HCT116 (cell line): ENCODE measurements at regions not wholly inside any gene's neighbourhood (a gene's known extent, or its start where the extent isn't known, plus 50 kb on each side); places are given as distances from the start of the nearest gene placed in this dataset.

Experiments used
- ATAC-seq: fragments of 200-7000 bp; cut with Tn5 transposase; 2 replicates; pipeline ENCODE4 v1.9.1; 2020; ENCODE audit warnings: mild to moderate bottlenecking, moderate library complexity
- BruUV-seq: library from RNA; stranded (reverse); fragments of 400-500 nt; replicated peaks from 2 replicates; lab custom pipeline; 2021; lab: Mats Ljungman, UMichigan
- CTCF ChIA-PET: fragments of 300-600 bp; sonication (Branson Sonifier 250); formaldehyde crosslinking; loops from one replicate; lab custom pipeline; 2021; ENCODE audit warnings: antibody characterized with exemption; lab: Charles Lee
- POLR2A ChIA-PET: fragments of 300-600, 350-600 bp; sonication (Branson Sonifier 250); formaldehyde crosslinking; loops from one replicate; lab custom pipeline; 2021; ENCODE audit warnings: antibody characterized with exemption; lab: Charles Lee
- RAD21 ChIA-PET, 2 experiments: fragments of 300-600 bp; sonication (Branson Sonifier 250); formaldehyde crosslinking; loops; one replicate each; lab custom pipeline; 2023; ENCODE audit warnings: low total read pairs in 2 of 2; ENCODE audit not compliant: uncharacterized antibody in 2 of 2, unreplicated experiment in 2 of 2, low non-redundant PET in 1 of 2; lab: Charles Lee
- DNase-seq: peaks from one replicate; pipeline ENCODE4 v3.0.0-alpha.2; 2010; ENCODE audit warnings: low read depth, low spot score
- H2AFZ ChIP-seq: fragments of 200-600 bp; shearing (Covaris generic), sonication (generic); 2 replicates; pipeline ENCODE4 v1.6.1; 2017; ENCODE audit warnings: low read depth, mixed run types, mixed read lengths, antibody characterized with exemption, low read length; ENCODE audit not compliant: poor library complexity, severe bottlenecking
- H3K27ac ChIP-seq: 2 replicates; pipeline ENCODE4 v1.5.1; 2012; ENCODE audit warnings: low read depth, low read length
- H3K27me3 ChIP-seq: fragments of 200-600 bp; sonication (generic); 2 replicates; pipeline ENCODE4 v1.6.1; 2016; ENCODE audit warnings: mixed run types, low read length, mixed read lengths; ENCODE audit not compliant: insufficient read depth
- H3K36me3 ChIP-seq, 2 experiments: fragments of 200-500 bp in 1 of 2; fragments of 200-600 bp in 1 of 2; sonication (Bioruptor generic) in 1 of 2; sonication (generic) in 1 of 2; 2 replicates each; pipeline versions ENCODE4 v1.5.1 to v1.6.1; 2014 to 2016; ENCODE audit warnings: low read length in 2 of 2, inconsistent platforms in 1 of 2, mixed read lengths in 1 of 2, mixed run types in 1 of 2; ENCODE audit not compliant: insufficient read depth in 2 of 2, control insufficient read depth in 1 of 2
- H3K4me1 ChIP-seq, 2 experiments: fragments of 200-600 bp in 1 of 2; sonication (generic) in 1 of 2; 2 replicates each; pipeline versions ENCODE4 v1.5.1 to v1.6.1; 2012 to 2017; ENCODE audit warnings: low read length in 2 of 2, inconsistent platforms in 1 of 2, mild to moderate bottlenecking in 1 of 2, mixed read lengths in 1 of 2, mixed run types in 1 of 2, moderate library complexity in 1 of 2; ENCODE audit not compliant: insufficient read depth in 2 of 2, control insufficient read depth in 1 of 2
- H3K4me2 ChIP-seq: fragments of 200-600 bp; sonication (generic); 2 replicates; pipeline ENCODE4 v1.6.1; 2017; ENCODE audit warnings: mixed run types, low read length, mixed read lengths
- H3K4me3 ChIP-seq, 2 experiments: fragments of 200-600 bp in 1 of 2; sonication (generic) in 1 of 2; replicated peaks in 1 of 2; 2 replicates each; pipeline ENCODE4 v1.5.1; 2011 to 2016; ENCODE audit warnings: low read length in 2 of 2, control low read depth in 1 of 2, low read depth in 1 of 2, mild to moderate bottlenecking in 1 of 2, mixed read lengths in 1 of 2, mixed run types in 1 of 2
- H3K79me2 ChIP-seq: fragments of 200-600 bp; sonication (generic); 2 replicates; pipeline ENCODE4 v1.6.1; 2017; ENCODE audit warnings: mild to moderate bottlenecking, mixed run types, low read length, moderate library complexity, mixed read lengths; ENCODE audit not compliant: insufficient read depth
- H3K9ac ChIP-seq: fragments of 200-600 bp; sonication (generic); 2 replicates; pipeline ENCODE4 v1.6.1; 2016; ENCODE audit warnings: low read length, mixed read lengths
- H3K9me2 ChIP-seq: fragments of 200-600 bp; sonication (generic), shearing (Covaris generic); 2 replicates; pipeline ENCODE4 v1.6.1; 2017; ENCODE audit warnings: mixed run types, mild to moderate bottlenecking, moderate library complexity; ENCODE audit not compliant: insufficient read depth
- H3K9me3 ChIP-seq, 2 experiments: fragments of 200-500 bp in 1 of 2; fragments of 200-600 bp in 1 of 2; sonication (Bioruptor generic) in 1 of 2; sonication (generic) in 1 of 2; 2 replicates each; pipeline ENCODE4 v1.6.1; 2014 to 2017; ENCODE audit warnings: low read length in 2 of 2, mixed read lengths in 2 of 2, inconsistent platforms in 1 of 2, low read depth in 1 of 2, mild to moderate bottlenecking in 1 of 2, mixed run types in 1 of 2, moderate library complexity in 1 of 2; ENCODE audit not compliant: control insufficient read depth in 1 of 2, insufficient read depth in 1 of 2
- H4K20me1 ChIP-seq: fragments of 200-600 bp; sonication (generic), shearing (Covaris generic); 2 replicates; pipeline ENCODE4 v1.6.1; 2017; ENCODE audit warnings: mixed run types, mild to moderate bottlenecking, moderate library complexity; ENCODE audit not compliant: insufficient read depth
- CBX3 ChIP-seq: IDR thresholded peaks from 2 replicates; pipeline ENCODE4 v1.6.1; 2012; ENCODE audit warnings: low read depth
- EGR1 ChIP-seq: IDR thresholded peaks from 2 replicates; pipeline ENCODE4 v1.6.1; 2012; ENCODE audit warnings: low read depth
- ELF1 ChIP-seq: IDR thresholded peaks from 2 replicates; pipeline ENCODE4 v1.6.1; 2012; ENCODE audit warnings: low read depth, borderline replicate concordance
- EZH2phosphoT487 ChIP-seq: fragments of 200-600 bp; IDR thresholded peaks from 2 replicates; pipeline ENCODE4 v1.6.1; 2018; ENCODE audit warnings: antibody characterized with exemption, borderline replicate concordance
- FOSL1 ChIP-seq: IDR thresholded peaks from 2 replicates; pipeline ENCODE4 v1.6.1; 2012; ENCODE audit warnings: low read depth
- POLR2A ChIP-seq: IDR thresholded peaks from 2 replicates; pipeline ENCODE4 v1.7.0; 2011; ENCODE audit warnings: borderline replicate concordance; ENCODE audit not compliant: insufficient read depth, insufficient read length; ENCODE audit errors: extremely low read depth
- RAD21 ChIP-seq: IDR thresholded peaks from 2 replicates; pipeline ENCODE4 v1.6.1; 2012; ENCODE audit warnings: low read depth, mild to moderate bottlenecking
- SP1 ChIP-seq: IDR thresholded peaks from 2 replicates; pipeline ENCODE4 v1.6.1; 2012; ENCODE audit warnings: low read depth
- SRF ChIP-seq: IDR thresholded peaks from 2 replicates; pipeline ENCODE4 v1.6.1; 2012; ENCODE audit warnings: low read depth
- TCF7L2 ChIP-seq: IDR thresholded peaks from 2 replicates; pipeline ENCODE4 v1.7.0; 2011; ENCODE audit warnings: borderline replicate concordance, inconsistent platforms; ENCODE audit not compliant: insufficient read depth, insufficient read length; ENCODE audit errors: extremely low read depth
- YY1 ChIP-seq: IDR thresholded peaks from 2 replicates; pipeline ENCODE4 v1.6.1; 2011; ENCODE audit warnings: low read length, low read depth, moderate library complexity, mild to moderate bottlenecking; ENCODE audit not compliant: insufficient replicate concordance; ENCODE audit errors: extremely low read depth
- ZFX ChIP-seq: fragments of 450-650 bp; IDR thresholded peaks from 2 replicates; pipeline ENCODE4 v1.6.1; 2017
- ZNF274 ChIP-seq: fragments of 200-500 bp; sonication (Bioruptor generic); IDR thresholded peaks from 2 replicates; pipeline ENCODE4 v1.6.1; 2014; ENCODE audit warnings: mild to moderate bottlenecking, low read depth, low read length, inconsistent platforms
- intact Hi-C: fragments of 100-400 bp; cut with micrococcal nuclease; formaldehyde crosslinking; loops from 2 replicates; pipeline ENCODE4 v1.10.0; 2022
- TF ChIP-seq, protein P1 (sequence below), 3 experiments: fragments of 200-600 bp in 1 of 3; sonication (generic) in 1 of 3; IDR thresholded peaks in 2 of 3; conservative IDR thresholded peaks in 1 of 3; 2 replicates each; pipeline ENCODE4 v1.5.1; 2012 to 2017; ENCODE audit warnings: low read depth in 2 of 3, low read length in 2 of 3, antibody characterized with exemption in 1 of 3, borderline replicate concordance in 1 of 3, control low read depth in 1 of 3, mild to moderate bottlenecking in 1 of 3, mixed read lengths in 1 of 3, mixed run types in 1 of 3, moderate library complexity in 1 of 3; ENCODE audit not compliant: insufficient read depth in 1 of 3
- TF ChIP-seq, protein P2 (sequence below): IDR thresholded peaks from 2 replicates; pipeline ENCODE4 v1.6.1; 2012
- TF ChIP-seq, protein P3 (sequence below): IDR thresholded peaks from 2 replicates; pipeline ENCODE4 v1.6.1; 2012
- TF ChIP-seq, protein P4 (sequence below): IDR thresholded peaks from 2 replicates; pipeline ENCODE4 v1.6.1; 2012; ENCODE audit warnings: low read depth
- TF ChIP-seq, protein P5 (sequence below): IDR thresholded peaks from 2 replicates; pipeline ENCODE4 v1.6.1; 2011; ENCODE audit warnings: mild to moderate bottlenecking, low read length, moderate library complexity; ENCODE audit not compliant: insufficient replicate concordance; ENCODE audit errors: extremely low read depth

DNA sequence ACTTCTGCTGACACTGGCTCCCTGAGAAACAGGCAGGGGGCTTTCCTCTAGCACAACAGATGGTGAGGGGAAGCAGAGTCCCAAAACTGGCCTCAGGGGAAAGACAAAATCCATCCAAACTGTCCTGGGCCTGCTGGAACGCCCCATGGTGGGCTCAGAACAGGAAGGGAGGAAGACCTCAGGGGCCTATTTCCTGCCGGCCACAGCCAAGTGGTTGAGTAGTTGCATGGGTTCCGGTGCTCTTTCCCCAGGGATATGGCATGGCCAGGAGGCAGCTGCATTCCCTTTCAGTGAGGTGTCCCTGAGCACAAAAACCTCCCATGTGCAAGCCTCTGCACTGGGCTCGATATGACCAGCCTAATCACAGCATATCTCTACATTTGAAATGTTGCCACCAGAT, 303.0 kb upstream of the IRX5 start:
- Histone ChIP-seq H3K36me3 (no peaks in the 10 kb centered on the region), H3K4me1 (no peaks in the 10 kb centered on the region), H3K4me3 (no peak overlapping the region), H2AFZ (no peak overlapping the region), H3K9me3 (no peaks in the 10 kb centered on the region), H3K79me2 (no peaks in the 10 kb centered on the region), H3K27ac (no peak overlapping the region), H3K9ac (no peak overlapping the region), H3K9me2 (no peaks in the 10 kb centered on the region), H3K27me3 (no peaks in the 10 kb centered on the region), H3K4me2 (no peak overlapping the region), H4K20me1 (no peaks in the 10 kb centered on the region)
- ChIA-PET RAD21 (no interaction called here), CTCF (no interaction called here), POLR2A (no interaction called here)
- ATAC-seq, result no peak
- TF ChIP-seq, protein P1, sequence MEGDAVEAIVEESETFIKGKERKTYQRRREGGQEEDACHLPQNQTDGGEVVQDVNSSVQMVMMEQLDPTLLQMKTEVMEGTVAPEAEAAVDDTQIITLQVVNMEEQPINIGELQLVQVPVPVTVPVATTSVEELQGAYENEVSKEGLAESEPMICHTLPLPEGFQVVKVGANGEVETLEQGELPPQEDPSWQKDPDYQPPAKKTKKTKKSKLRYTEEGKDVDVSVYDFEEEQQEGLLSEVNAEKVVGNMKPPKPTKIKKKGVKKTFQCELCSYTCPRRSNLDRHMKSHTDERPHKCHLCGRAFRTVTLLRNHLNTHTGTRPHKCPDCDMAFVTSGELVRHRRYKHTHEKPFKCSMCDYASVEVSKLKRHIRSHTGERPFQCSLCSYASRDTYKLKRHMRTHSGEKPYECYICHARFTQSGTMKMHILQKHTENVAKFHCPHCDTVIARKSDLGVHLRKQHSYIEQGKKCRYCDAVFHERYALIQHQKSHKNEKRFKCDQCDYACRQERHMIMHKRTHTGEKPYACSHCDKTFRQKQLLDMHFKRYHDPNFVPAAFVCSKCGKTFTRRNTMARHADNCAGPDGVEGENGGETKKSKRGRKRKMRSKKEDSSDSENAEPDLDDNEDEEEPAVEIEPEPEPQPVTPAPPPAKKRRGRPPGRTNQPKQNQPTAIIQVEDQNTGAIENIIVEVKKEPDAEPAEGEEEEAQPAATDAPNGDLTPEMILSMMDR (IDR thresholded peaks at IDR 0.05 in 2 of 3, conservative IDR thresholded peaks at IDR 0.05 in 1 of 3; ENCODE audit: borderline replicate concordance in 1 of 3, insufficient read depth in 1 of 3, low read depth in 2 of 3, low read length in 2 of 3), result no peak
- no peak for TF ChIP-seq ZFX
- TF ChIP-seq ZNF274, result no peak
- TF ChIP-seq EZH2phosphoT487, result no peak
- TF ChIP-seq, protein P2, sequence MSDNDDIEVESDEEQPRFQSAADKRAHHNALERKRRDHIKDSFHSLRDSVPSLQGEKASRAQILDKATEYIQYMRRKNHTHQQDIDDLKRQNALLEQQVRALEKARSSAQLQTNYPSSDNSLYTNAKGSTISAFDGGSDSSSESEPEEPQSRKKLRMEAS, result no peak
- TF ChIP-seq CBX3, result no peak
- no peak for TF ChIP-seq ELF1
- no peak for TF ChIP-seq TCF7L2
- TF ChIP-seq, protein P3, sequence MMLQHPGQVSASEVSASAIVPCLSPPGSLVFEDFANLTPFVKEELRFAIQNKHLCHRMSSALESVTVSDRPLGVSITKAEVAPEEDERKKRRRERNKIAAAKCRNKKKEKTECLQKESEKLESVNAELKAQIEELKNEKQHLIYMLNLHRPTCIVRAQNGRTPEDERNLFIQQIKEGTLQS, result no peak
- no peak for TF ChIP-seq EGR1
- no peak for TF ChIP-seq POLR2A
- TF ChIP-seq SRF, result no peak
- TF ChIP-seq, protein P4, sequence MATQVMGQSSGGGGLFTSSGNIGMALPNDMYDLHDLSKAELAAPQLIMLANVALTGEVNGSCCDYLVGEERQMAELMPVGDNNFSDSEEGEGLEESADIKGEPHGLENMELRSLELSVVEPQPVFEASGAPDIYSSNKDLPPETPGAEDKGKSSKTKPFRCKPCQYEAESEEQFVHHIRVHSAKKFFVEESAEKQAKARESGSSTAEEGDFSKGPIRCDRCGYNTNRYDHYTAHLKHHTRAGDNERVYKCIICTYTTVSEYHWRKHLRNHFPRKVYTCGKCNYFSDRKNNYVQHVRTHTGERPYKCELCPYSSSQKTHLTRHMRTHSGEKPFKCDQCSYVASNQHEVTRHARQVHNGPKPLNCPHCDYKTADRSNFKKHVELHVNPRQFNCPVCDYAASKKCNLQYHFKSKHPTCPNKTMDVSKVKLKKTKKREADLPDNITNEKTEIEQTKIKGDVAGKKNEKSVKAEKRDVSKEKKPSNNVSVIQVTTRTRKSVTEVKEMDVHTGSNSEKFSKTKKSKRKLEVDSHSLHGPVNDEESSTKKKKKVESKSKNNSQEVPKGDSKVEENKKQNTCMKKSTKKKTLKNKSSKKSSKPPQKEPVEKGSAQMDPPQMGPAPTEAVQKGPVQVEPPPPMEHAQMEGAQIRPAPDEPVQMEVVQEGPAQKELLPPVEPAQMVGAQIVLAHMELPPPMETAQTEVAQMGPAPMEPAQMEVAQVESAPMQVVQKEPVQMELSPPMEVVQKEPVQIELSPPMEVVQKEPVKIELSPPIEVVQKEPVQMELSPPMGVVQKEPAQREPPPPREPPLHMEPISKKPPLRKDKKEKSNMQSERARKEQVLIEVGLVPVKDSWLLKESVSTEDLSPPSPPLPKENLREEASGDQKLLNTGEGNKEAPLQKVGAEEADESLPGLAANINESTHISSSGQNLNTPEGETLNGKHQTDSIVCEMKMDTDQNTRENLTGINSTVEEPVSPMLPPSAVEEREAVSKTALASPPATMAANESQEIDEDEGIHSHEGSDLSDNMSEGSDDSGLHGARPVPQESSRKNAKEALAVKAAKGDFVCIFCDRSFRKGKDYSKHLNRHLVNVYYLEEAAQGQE, result no peak
- TF ChIP-seq SP1, result no peak
- no peak for TF ChIP-seq FOSL1
- no peak for TF ChIP-seq RAD21
- TF ChIP-seq, protein P5, sequence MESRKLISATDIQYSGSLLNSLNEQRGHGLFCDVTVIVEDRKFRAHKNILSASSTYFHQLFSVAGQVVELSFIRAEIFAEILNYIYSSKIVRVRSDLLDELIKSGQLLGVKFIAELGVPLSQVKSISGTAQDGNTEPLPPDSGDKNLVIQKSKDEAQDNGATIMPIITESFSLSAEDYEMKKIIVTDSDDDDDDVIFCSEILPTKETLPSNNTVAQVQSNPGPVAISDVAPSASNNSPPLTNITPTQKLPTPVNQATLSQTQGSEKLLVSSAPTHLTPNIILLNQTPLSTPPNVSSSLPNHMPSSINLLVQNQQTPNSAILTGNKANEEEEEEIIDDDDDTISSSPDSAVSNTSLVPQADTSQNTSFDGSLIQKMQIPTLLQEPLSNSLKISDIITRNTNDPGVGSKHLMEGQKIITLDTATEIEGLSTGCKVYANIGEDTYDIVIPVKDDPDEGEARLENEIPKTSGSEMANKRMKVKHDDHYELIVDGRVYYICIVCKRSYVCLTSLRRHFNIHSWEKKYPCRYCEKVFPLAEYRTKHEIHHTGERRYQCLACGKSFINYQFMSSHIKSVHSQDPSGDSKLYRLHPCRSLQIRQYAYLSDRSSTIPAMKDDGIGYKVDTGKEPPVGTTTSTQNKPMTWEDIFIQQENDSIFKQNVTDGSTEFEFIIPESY, result no peak
- no peak for TF ChIP-seq YY1
- intact Hi-C loops, result loop anchor here (10.0 kb wide), 1 partner anchor 333 kb away; no protein-coding TSS in a partner anchor
- no TSS peak for BruUV-seq
- no peak for DNase-seq
